NCI-H2196 (cell line): ENCODE measurements at regions not wholly inside any gene's neighbourhood (a gene's known extent, or its start where the extent isn't known, plus 50 kb on each side); places are given as distances from the start of the nearest gene placed in this dataset.
"Not testable (repeated sequence)": the region's sequence is repeated elsewhere in the genome, so short reads cannot be mapped to it uniquely, and the experiment has no call there.

Source experiments
- DNase-seq: peaks from one replicate; lab custom pipeline; 2025; ENCODE audit not compliant: unreplicated experiment; lab: John Stamatoyannopoulos, UW

DNA sequence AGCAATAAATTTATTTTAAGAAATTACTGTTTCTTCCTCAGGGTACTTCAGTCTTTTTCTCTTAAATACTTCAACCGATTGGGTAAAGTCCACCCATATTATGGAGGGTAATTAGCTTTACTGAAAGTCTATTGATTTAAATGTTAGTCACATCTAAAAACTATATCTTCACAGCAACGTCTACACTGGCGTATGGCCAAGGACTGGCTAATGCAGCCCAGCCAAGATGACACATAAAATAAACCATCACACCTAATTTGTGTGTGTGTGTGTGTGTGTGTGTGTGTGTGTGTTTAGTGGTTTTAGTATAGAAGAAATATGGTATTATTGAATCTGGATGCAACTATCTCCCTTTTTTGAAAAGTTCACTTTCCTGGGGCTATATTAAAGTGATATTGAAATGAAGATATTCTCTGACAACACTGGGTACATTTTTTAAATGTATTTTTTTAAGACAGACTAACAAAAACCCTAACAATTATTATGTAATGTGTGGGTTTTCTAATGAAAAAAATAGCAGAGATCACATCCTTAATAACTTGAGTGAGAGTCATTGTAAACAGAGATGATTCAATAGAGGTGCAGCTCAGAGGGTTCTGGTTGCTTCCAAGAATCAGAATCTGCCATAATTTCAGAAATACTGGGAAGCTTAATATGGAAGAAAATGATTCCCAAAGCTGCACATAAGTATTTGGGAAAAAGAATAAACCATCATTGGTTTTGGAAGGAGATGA is 584.2 kb upstream of the MBL2 start:
- DNase-seq = no peak

- not testable (repeated sequence) for DNase-seq
Observed at GRCh38 chr10:53342531-53342930, 569.9 kb upstream of the MBL2 start.

DNA sequence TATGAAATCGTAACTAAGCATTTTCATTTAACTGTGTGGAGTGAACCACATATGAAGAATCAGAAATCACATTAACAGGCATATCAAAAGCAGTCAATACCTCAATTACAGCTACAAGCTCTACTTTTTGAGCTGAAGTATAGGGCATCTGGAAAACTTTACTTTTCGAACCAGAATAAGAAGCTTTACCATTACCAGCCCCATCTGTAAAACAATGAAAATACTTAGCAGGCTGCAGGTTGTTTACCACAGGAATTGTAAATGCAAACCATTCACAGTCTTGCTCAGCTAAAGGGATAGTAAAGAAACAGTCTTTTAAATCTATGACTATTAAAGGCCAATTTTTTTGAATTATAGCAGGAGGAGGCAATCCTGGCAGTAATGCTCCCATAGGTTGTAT is 565.6 kb upstream of the MBL2 start:
- not testable (repeated sequence) for DNase-seq

GRCh38 chr10:53335803-53336422 is 563.3 kb upstream of the MBL2 start:
- DNase-seq = not testable (repeated sequence)

GRCh38 chr10:53331460-53331859 is 558.9 kb upstream of the MBL2 start:
- no peak for DNase-seq

GRCh38 chr10:53326401-53327305 is 554.1 kb upstream of the MBL2 start:
- DNase-seq = not testable (repeated sequence)

DNA sequence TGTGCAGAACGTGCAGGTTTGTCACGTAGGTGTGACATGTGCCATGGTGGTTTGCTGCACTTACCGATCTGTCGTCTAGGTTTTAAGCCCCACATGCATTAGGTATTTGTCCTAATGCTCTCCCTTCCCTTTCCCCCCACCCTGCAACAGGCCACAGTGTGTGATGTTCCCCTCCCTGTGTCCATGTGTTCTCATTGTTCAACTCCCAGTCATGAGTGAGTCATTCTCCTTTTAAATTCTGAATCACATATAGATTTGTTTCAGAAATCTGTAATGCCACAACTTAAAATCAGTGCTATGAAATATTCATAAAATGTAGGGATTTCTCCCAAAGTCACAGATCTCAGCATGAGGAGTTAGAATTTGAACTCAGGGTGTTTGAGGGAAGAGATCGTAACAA is 552.5 kb upstream of the MBL2 start:
- DNase-seq = no peak

GRCh38 chr10:53315709-53316108 is 543.1 kb upstream of the MBL2 start:
- DNase-seq = no peak

DNA sequence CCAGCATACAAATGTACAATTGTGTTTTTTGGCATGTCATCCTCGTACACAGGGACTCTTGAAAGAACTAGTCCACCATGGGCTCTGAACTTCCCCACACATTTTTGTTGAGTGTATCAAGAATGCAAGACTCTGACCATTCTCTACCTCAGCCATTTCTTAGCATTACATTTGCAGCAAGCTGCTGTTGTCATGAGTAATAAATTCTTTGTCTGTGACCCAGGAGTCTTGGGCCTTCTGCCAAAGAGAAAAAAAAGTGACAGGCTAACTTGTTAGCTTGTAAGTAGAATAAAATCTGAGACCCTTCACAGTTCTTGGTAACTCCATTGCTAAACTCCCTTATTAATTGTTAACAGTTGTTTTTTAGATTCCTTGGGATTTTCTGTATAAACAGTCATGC is 542.3 kb upstream of the MBL2 start:
- DNase-seq = no peak

GRCh38 chr10:53298443-53298842 is 525.9 kb upstream of the MBL2 start:
- no peak for DNase-seq

GRCh38 chr10:53284615-53285182 is 512.1 kb upstream of the MBL2 start:
- no peak for DNase-seq

DNA sequence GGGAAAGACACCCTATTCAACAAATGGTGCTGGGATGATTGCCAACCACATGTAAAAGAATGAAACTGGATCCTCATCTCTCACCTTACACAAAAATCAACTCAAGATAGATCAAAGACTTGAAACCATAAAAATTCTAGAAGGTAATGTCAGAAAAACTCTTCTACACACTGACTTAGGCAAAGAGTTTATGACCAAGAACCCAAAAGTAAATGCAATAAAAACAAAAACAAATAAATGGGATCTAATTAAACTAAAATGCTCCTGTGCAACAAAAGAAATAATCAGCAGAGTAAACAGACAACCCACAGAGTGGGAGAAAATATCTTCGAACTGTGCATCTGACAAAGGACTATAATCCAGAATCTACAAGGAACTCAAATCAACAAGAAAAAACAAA is 504.2 kb upstream of the MBL2 start:
- DNase-seq = no peak

DNA sequence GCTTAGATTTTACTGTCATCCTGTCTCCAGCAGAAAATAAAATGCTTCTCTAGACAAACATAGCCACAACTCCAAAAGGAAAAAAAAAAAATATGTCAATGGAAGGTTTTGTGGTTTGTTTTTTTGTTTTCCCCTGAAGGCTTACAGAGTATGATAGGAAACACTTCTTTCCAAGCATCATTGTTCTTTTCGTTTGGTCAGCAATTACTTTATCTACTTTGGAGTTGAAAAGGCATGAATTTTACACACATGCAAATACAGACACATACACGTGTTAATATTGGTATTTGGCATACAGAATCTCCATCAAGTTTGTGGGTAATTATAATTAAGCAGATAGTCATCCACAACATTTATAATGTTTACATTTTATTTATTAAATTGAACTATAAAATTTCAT is 496.9 kb upstream of the MBL2 start:
- no peak for DNase-seq

DNA sequence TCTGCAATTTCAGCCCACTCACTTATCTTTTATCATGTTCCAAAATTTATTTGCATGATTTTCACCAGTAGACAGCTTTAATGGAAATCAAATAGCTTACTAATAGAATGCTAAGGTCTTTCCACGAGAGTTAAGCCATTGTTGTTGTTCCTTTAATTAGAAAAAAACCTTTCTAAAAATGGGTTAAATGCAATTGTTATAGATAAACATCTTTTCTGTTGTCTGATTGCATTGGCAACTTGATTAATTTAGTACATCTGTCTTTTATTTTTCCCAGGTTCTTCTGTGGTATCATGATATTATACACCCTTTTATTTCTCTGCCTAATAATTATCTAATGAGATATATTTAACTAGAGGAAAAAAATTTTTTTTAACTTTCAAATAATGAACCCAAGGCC is 487.6 kb upstream of the MBL2 start:
- DNase-seq = no peak

GRCh38 chr10:53256623-53257022 is 484.0 kb upstream of the MBL2 start:
- no peak for DNase-seq

GRCh38 chr10:53255661-53256205 is 483.1 kb upstream of the MBL2 start:
- no peak for DNase-seq

DNA sequence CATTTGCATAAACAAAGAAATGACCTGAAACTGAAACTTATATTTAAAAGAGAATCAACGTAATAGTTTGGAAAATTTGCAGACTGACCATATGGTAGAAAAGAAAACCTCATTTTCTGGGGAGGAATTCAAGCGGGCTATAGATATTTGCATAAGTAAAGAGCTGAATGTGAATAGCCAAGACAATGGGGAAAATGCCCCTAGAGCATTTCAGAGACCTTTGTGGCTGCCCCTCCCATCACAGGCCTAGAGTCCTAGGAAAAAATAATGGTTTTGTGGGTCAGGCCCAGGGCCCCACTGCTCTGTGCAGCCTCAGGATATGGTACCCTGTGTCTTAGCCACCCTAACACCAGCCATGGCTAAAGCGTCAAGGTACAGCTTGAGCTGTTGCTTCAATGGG is 480.6 kb upstream of the MBL2 start:
- DNase-seq = no peak

DNA sequence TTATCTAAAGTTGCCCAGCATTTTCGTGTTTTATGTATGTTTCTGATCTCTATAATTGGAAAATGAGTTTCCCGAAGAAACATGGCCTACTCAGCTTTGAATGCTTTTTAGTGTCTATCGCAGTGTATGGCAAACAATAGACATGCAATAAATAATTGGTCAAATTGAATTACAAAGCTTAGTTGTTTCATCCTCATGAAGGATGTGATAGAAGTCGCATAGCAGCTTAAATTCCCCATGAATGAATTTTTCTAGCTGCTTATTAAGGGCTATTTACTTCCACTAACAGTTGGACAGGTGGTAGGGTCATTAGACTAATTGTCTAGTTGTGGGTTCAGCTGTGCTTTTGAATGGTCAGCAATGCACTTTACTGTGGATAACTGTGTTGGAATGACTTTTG is 467.3 kb upstream of the MBL2 start:
- no peak for DNase-seq

DNA sequence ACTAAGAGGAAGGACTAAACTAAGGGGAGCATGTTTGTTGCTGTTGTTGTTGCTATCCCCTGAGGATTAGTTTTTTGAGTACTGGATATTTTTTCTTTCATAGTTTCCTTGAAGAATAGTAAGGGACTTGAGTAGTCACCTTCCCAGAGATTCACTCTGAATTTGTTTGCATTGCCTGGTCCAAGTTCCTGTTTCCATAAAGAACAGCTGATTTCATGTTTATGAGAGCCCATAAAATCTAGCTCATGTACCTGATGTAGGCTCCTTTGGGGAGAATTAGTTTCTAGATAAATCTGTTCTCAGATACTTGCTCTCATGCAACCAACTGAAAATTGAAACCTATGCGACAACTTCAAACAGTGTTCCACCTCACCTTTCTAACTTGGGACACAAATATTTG is 464.4 kb upstream of the MBL2 start:
- DNase-seq = no peak

- DNase-seq = no peak
Observed at GRCh38 chr10:53233749-53234148, 461.2 kb upstream of the MBL2 start.

- no peak for DNase-seq
Observed at GRCh38 chr10:53230651-53231050, 458.1 kb upstream of the MBL2 start.
